Astrocyte of the cerebellum (primary cell): ENCODE measurements at regions not wholly inside any gene's neighbourhood (a gene's known extent, or its start where the extent isn't known, plus 50 kb on each side); places are given as distances from the start of the nearest gene placed in this dataset.

Experiments
- DNase-seq: peaks from one replicate; pipeline ENCODE4 v3.0.0-alpha.2; 2011; ENCODE audit warnings: low read depth
- H3K4me3 ChIP-seq: 2 replicates; pipeline ENCODE4 v1.5.1; 2011; ENCODE audit warnings: mild to moderate bottlenecking, low read depth, low read length, moderate library complexity
- CTCF ChIP-seq: IDR thresholded peaks from 2 replicates; pipeline ENCODE4 v1.5.1; 2012; ENCODE audit warnings: low read length, low read depth, moderate library complexity, mild to moderate bottlenecking; ENCODE audit errors: missing control alignments
- in situ Hi-C: cut with HindIII; loops from 2 replicates; pipeline ENCODE4 v1.10.0; 2017; ENCODE audit warnings: low sequenced_read_pairs

GRCh38 chr1:69410457-69410850, 157.3 kb upstream of the LRRC7 start:
- no peak overlapping the region for H3K4me3 ChIP-seq
- in situ Hi-C loops = no loop called here
- TF ChIP-seq CTCF = no peak
- DNase-seq = no peak

- no peak for DNase-seq
- no peak for TF ChIP-seq CTCF
- in situ Hi-C loops = no loop called here
- no peak overlapping the region for H3K4me3 ChIP-seq
Observed at GRCh38 chr1:69410893-69411292, 156.8 kb upstream of the LRRC7 start.

- no peak for DNase-seq
- no peak for TF ChIP-seq CTCF
- H3K4me3 ChIP-seq = no peak overlapping the region
- in situ Hi-C loops = no loop called here
Observed at GRCh38 chr1:69411617-69412016, 156.1 kb upstream of the LRRC7 start.

- DNase-seq = no peak
- in situ Hi-C loops = no loop called here
- no peak for TF ChIP-seq CTCF
- no peak overlapping the region for H3K4me3 ChIP-seq
Observed at GRCh38 chr1:69413129-69413528, 154.6 kb upstream of the LRRC7 start.

- DNase-seq = no peak
- no peak overlapping the region for H3K4me3 ChIP-seq
- in situ Hi-C loops = no loop called here
- no peak for TF ChIP-seq CTCF
Observed at GRCh38 chr1:69414574-69414973, 153.1 kb upstream of the LRRC7 start.

GRCh38 chr1:69421286-69421685, 146.4 kb upstream of the LRRC7 start:
- in situ Hi-C loops = no loop called here
- no peak for TF ChIP-seq CTCF
- DNase-seq = peak; percentile 26

GRCh38 chr1:69425871-69426270, 141.9 kb upstream of the LRRC7 start:
- DNase-seq = no peak
- no peak overlapping the region for H3K4me3 ChIP-seq
- no peak for TF ChIP-seq CTCF
- in situ Hi-C loops = no loop called here

More at GRCh38 chr1:69421286-69421685, 146.4 kb upstream of the LRRC7 start:
- no peak overlapping the region for H3K4me3 ChIP-seq
